ENCODE measurements at regions not wholly inside any gene's neighbourhood (a gene's known extent, or its start where the extent isn't known, plus 50 kb on each side); places are given as distances from the start of the nearest gene placed in this dataset.

DNA sequence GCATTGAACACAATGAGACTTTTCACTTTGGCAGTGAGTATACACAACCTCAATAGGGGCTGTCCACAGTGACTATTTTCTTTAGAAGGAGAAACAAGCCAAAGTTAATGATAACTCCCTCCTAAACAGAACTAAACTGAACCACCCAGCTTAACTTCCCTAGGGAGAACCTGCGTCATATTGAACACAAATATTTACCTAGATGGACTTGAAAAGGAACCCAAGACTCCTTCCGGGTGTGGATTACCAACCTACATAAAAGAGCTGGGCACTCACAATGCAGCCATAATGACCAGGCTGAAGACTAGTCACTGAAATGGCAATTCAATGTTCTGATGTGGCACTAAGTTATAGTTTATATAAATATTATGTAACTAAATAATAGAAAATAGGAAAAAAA, 160.6 kb downstream of the IBTK start:
- no peak for TF ChIP-seq TAF1 (IDR thresholded peaks at IDR 0.05; ENCODE audit: low read depth)
- no peak for TF ChIP-seq MAX (IDR thresholded peaks at IDR 0.05)
- TF ChIP-seq CREB1 (IDR thresholded peaks at IDR 0.05; ENCODE audit: low read depth), result no peak
- no peak for TF ChIP-seq CEBPB (IDR thresholded peaks at IDR 0.05)
- TF ChIP-seq NFIC (IDR thresholded peaks at IDR 0.05), result no peak
- TF ChIP-seq TEAD4 (IDR thresholded peaks at IDR 0.05), result no peak
- TF ChIP-seq ZBTB7A (IDR thresholded peaks at IDR 0.05; ENCODE audit: low read depth), result no peak
- no peak for TF ChIP-seq TCF12 (IDR thresholded peaks at IDR 0.05; ENCODE audit: low read depth)
- TF ChIP-seq RAD21 (IDR thresholded peaks at IDR 0.05; ENCODE audit: low read depth), result no peak
- no peak for TF ChIP-seq USF1 (IDR thresholded peaks at IDR 0.05)
- TF ChIP-seq FOXM1 (IDR thresholded peaks at IDR 0.05; ENCODE audit: borderline replicate concordance, low read depth), result no peak
- TF ChIP-seq EGR1 (IDR thresholded peaks at IDR 0.05), result no peak
- TF ChIP-seq, protein P1, sequence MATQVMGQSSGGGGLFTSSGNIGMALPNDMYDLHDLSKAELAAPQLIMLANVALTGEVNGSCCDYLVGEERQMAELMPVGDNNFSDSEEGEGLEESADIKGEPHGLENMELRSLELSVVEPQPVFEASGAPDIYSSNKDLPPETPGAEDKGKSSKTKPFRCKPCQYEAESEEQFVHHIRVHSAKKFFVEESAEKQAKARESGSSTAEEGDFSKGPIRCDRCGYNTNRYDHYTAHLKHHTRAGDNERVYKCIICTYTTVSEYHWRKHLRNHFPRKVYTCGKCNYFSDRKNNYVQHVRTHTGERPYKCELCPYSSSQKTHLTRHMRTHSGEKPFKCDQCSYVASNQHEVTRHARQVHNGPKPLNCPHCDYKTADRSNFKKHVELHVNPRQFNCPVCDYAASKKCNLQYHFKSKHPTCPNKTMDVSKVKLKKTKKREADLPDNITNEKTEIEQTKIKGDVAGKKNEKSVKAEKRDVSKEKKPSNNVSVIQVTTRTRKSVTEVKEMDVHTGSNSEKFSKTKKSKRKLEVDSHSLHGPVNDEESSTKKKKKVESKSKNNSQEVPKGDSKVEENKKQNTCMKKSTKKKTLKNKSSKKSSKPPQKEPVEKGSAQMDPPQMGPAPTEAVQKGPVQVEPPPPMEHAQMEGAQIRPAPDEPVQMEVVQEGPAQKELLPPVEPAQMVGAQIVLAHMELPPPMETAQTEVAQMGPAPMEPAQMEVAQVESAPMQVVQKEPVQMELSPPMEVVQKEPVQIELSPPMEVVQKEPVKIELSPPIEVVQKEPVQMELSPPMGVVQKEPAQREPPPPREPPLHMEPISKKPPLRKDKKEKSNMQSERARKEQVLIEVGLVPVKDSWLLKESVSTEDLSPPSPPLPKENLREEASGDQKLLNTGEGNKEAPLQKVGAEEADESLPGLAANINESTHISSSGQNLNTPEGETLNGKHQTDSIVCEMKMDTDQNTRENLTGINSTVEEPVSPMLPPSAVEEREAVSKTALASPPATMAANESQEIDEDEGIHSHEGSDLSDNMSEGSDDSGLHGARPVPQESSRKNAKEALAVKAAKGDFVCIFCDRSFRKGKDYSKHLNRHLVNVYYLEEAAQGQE (IDR thresholded peaks at IDR 0.05; ENCODE audit: low read depth), result no peak
- TF ChIP-seq EP300 (IDR thresholded peaks at IDR 0.05; ENCODE audit: borderline replicate concordance), result no peak
- no peak for TF ChIP-seq YY1 (IDR thresholded peaks at IDR 0.05; ENCODE audit: low read depth)

DNA sequence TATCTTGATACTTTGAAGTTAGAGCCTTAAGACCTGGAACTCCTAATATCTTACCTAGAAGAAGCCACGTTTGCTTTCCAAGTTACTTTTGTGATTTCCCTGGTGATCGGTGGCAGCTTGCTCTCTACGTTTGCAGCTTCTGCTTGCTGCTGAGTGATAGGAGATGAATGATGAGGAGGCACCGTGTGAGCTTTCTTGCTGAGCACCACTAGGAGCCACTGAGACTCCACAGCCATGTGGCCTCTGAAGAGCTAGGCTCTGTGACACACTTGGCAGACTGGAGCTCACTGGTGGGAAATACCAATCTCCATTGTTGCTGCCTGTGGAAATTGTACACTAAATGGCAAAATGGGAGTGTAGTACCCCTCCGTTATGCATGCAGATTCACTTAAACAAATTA, 161.8 kb downstream of the IBTK start:
- TF ChIP-seq NFIC (IDR thresholded peaks at IDR 0.05) (no peak), RAD21 (IDR thresholded peaks at IDR 0.05; ENCODE audit: low read depth) (no peak), MAX (IDR thresholded peaks at IDR 0.05) (no peak), TAF1 (IDR thresholded peaks at IDR 0.05; ENCODE audit: low read depth) (no peak), YY1 (IDR thresholded peaks at IDR 0.05; ENCODE audit: low read depth) (no peak), FOXM1 (IDR thresholded peaks at IDR 0.05; ENCODE audit: borderline replicate concordance, low read depth) (no peak), CREB1 (IDR thresholded peaks at IDR 0.05; ENCODE audit: low read depth) (no peak), TCF12 (IDR thresholded peaks at IDR 0.05; ENCODE audit: low read depth) (no peak), USF1 (IDR thresholded peaks at IDR 0.05) (no peak), EP300 (IDR thresholded peaks at IDR 0.05; ENCODE audit: borderline replicate concordance) (no peak), ZBTB7A (IDR thresholded peaks at IDR 0.05; ENCODE audit: low read depth) (no peak), TEAD4 (IDR thresholded peaks at IDR 0.05) (no peak)
- TF ChIP-seq, protein P1 (IDR thresholded peaks at IDR 0.05; ENCODE audit: low read depth), result no peak

DNA sequence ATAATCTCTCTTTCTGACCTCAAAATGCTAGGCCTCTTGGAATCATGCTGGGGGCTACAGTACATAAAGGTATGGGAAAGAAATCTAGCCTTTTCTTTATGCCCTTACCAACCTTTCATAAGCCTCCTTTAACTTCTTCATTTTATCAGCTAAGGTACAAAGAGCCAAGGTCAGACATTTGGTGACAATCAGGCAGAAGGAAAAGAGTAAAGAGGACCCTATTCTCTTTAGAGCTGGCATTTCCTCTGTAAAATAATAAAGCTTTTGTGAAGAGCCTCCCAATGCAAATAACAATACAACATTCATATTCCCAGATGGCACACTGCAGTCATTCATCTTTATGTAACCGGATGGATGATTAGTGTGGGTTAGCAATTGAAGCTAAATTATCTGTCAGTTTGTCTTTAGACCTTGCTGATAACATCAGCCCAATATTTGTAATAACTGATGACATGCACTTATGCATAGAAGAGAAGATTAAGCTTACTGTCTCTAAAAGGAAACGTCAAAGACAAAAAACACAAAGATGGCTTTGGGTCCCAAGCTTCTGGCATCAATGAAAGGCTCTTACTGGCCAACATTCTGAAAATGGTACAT, 163.1 kb downstream of the IBTK start:
- TF ChIP-seq CREB1 (IDR thresholded peaks at IDR 0.05; ENCODE audit: low read depth), result no peak
- TF ChIP-seq USF1 (IDR thresholded peaks at IDR 0.05), result no peak
- no peak for TF ChIP-seq EP300 (IDR thresholded peaks at IDR 0.05; ENCODE audit: borderline replicate concordance)
- TF ChIP-seq MAX (IDR thresholded peaks at IDR 0.05), result no peak
- TF ChIP-seq, protein P1 (IDR thresholded peaks at IDR 0.05; ENCODE audit: low read depth), result no peak
- TF ChIP-seq CEBPB (IDR thresholded peaks at IDR 0.05), result no peak
- no peak for TF ChIP-seq TEAD4 (IDR thresholded peaks at IDR 0.05)
- TF ChIP-seq YY1 (IDR thresholded peaks at IDR 0.05; ENCODE audit: low read depth), result no peak
- no peak for TF ChIP-seq TCF12 (IDR thresholded peaks at IDR 0.05; ENCODE audit: low read depth)
- no peak for TF ChIP-seq EGR1 (IDR thresholded peaks at IDR 0.05)
- no peak for TF ChIP-seq FOXM1 (IDR thresholded peaks at IDR 0.05; ENCODE audit: borderline replicate concordance, low read depth)
- no peak for TF ChIP-seq NFIC (IDR thresholded peaks at IDR 0.05)
- TF ChIP-seq ZBTB7A (IDR thresholded peaks at IDR 0.05; ENCODE audit: low read depth), result no peak
